ENCODE measurements at regions not wholly inside any gene's neighbourhood (a gene's known extent, or its start where the extent isn't known, plus 50 kb on each side); places are given as distances from the start of the nearest gene placed in this dataset.

DNA sequence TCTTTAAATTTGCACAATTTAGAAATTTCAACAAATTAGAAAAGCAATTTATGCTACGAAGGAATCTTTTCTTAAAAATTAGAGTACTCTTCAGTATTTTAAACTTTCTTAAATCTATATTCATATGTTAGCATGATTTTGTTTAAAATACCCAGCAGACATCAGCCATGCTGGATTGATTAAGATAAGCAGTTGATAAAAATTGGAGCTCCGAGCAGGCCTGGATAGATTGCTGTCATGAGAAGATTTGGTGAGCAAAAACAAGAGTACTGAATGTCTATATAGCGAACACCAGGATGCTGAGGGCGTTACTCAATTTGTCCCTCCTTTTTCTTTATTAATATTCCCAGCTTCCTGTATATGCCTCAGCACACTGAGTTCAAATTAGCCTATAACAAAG is 108.4 kb upstream of the SLC35B3 start:
- no peak for DNase-seq (ENCODE audit: low read depth in 3 of 3)

DNA sequence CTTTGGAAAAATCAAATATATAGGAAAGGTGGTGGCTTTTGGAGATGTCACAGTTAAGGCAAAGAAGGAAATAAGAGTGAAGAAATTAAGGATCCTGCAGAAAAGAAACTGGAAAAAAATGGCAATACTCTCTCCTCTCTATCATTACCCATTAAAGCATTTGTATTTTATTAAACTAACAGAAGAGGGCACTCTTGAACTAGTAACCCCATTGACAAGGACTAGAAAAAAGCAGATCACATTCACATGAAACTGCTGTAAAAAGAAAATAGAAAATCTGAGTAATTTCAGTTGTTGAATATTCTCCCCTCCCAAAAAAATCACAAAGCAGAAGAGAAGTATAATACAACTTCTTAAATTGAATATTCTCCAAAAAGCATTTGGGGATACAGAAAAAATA is 104.1 kb upstream of the SLC35B3 start:
- no peak for DNase-seq (ENCODE audit: low read depth in 3 of 3)

DNA sequence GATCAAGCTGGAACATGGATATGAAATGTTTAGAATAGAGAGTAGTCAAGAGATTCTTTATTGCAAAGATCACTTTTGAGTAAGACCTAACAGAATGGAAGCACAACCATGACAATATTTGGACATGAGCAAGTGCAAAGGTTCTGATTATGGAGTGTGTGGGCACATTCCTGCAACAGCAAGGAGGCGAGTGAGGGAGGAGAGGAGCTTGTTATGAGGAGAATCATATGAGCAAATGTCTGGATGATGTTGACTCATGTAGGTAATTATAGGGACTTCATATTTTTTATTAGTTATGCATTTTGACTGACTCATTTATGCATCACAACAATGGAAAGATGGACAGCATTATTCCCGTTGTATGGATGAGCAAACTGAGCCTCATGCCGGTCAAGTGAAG is 100.8 kb upstream of the SLC35B3 start:
- no peak for DNase-seq (ENCODE audit: low read depth in 3 of 3)

DNA sequence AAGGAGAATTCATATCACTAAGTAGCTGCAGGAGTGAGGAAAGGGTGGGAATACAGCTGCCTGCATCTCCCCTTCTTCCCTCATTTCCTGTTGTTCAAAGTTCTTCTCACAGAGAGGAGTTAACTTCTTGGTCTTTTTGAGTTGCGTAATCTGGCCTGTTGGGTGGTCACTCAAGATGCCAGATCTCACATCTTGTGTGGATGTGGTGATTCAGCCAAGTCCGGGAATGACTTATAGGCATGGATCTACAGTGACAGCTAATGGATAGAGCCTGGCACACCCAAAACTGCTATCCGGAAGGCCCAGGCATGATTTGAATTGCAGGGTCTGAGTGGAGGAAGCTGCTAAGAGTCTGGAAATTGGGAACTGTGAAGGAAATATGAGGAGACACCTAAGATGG is 100.2 kb upstream of the SLC35B3 start:
- DNase-seq (ENCODE audit: low read depth in 3 of 3), result no peak

DNA sequence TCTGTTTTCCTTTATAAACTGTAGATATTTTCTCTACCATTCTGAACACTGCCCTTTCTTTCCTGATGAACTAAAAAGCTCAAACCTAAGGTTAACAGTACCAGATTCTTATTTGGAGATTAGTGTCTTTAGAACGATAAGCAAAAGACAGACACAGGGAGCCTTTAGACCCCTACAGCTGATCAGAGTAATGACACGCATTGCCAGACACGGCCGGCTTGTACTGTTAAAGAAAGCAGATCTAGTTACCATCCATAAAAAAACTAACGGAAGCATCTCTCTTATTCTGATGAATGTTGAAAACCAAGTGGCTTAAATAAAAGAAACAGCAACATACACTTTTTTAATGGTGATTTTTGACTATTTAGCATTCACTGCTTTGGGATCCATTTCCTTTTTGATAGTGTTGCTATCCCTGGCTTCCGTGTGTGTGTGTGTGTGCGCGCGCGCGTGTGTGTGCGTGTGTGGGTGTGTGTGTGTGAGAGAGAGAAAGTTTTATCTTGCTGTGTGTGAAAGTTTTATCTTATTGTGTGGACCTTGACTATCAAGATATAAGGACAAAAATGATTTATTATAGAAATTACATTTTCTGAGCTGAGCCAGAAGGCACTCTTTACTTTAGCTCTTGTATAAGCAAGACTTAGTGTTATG is 95.6 kb upstream of the SLC35B3 start:
- no peak for DNase-seq (ENCODE audit: low read depth in 3 of 3)

DNA sequence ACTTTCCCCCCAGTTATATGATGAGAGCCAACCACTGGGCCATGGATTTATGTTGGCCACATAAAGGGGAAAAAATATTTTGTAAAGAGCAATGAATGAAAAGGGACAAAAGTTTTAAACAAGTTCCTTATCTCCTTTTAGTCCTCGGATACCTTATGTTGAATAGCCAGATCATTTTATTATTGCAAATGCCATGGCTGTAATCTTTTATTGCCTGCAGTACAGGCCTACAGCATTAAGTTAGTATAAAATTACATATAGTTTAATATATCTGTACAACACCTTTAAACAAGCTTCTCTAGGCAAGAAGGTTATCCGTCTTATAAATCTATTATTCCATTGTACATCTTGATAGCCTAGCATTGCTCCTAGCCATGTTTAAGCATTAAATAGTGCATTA is 93.9 kb upstream of the SLC35B3 start:
- DNase-seq (ENCODE audit: low read depth in 3 of 3), result no peak

DNA sequence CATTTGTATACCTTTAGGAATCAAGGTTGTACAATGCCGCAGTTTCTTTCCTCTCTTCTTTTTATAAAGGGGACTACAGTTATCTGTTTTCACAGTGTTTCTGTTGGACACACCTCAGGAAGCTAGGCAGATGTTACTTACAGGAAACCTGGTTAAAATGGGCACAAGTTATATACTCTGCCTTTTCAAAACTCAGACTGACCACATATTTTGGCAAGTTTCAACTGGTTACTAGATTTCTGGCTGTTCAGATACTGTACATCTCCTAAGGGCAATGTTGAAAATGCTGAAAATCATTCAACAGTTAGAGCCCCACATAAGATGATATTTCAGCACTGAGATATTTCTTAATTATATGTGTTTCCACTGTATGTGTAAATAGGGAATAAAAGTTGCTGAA is 92.5 kb upstream of the SLC35B3 start:
- no peak for DNase-seq (ENCODE audit: low read depth in 3 of 3)

DNA sequence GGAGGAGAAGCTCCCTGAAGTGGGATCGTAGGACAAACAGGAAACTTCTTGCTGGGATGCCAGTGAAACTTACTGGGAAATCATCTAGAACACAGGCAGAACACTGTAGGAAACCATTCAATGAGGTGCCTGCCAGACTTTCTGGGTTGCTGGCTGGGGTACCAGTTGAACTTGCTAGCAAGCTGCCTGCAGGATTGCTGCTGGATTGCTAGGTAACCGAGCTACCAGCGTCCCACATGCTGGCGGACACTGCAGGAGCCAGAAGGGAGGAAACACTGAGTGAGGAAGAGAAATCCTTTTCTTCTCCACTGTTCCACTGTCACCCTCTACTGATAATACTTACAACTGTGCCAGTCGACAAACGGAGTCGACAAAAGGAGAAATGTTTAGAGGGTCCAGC is 91.3 kb upstream of the SLC35B3 start:
- DNase-seq (ENCODE audit: low read depth in 3 of 3), result no peak

DNA sequence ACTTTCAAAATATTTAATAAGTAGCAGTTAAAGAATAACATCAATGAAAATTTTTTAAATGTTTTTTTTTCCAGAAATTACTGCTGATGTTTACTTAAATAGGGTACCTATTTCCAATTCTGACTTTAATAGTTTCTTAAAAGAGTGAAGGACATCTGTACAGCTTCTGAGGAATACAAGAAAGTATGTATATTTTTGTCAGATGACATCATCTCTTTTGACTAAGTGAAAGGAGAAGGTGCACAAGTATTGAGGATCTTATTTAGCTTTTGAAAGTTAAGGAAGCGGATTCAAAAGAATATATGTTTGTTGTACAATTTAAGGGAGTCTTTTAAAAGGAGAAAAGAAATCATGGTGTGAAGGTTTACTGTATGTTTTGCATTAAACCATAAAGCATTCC is 90.0 kb upstream of the SLC35B3 start:
- no peak for DNase-seq (ENCODE audit: low read depth in 3 of 3)

DNA sequence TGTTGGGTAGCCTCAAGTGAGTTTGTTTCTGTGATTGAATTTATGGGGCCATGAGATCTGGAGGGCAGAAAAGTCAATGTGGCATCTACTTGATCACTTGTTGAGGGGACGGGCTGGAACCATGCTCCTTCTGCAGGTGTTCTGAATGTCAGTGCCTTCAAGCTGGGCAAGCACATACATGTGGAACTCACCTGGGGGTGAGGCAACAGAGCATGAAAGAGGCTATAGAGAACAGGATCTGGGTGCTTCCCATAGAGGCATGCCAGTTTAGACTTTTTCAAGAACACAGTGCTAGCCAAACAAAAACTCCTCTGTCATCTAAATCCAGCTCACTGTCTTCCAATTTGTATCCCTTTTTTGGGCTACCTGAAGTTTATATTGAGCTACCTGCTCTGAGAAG is 77.8 kb upstream of the SLC35B3 start:
- DNase-seq (ENCODE audit: low read depth in 3 of 3), result no peak

DNA sequence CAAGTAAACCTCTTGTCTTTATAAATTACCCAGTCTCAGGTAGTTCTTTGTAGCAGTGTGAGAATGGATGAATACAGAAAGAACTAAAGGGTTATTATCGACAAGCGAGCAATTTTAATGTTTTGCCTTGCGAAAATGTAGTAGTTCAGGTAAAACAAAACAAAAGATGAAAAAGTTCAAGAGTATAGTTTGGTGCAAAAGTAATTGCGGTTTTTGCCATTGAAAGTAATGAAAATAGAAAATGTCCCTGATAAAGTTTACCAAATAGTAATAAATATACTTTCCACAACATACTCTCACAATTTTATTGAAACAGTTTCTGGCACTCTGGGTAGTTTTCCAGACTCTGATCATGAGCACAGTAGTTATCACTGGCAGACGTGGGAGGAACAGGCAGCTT is 71.9 kb upstream of the SLC35B3 start:
- DNase-seq (ENCODE audit: low read depth in 3 of 3), result no peak

DNA sequence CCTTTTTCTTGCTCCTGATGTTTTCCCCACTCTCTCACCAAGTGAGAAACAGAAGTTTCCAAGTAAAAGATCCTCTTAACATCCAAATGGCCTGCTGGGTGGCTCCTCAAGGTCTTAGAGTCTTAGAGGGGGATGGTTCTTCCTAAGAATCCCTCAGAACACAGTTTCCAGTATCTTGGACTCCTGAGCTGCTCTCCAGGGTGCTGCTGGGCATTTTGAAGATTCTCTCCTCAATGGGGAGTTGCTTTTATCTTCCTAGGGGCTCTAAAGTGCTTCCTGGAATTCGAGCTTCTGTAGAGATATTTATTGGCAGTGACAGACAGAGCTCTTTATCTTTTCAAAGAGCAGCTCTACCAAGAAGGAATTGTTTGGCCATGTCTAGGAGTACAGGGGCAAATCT is 70.8 kb upstream of the SLC35B3 start:
- DNase-seq (ENCODE audit: low read depth in 3 of 3), result no peak

DNA sequence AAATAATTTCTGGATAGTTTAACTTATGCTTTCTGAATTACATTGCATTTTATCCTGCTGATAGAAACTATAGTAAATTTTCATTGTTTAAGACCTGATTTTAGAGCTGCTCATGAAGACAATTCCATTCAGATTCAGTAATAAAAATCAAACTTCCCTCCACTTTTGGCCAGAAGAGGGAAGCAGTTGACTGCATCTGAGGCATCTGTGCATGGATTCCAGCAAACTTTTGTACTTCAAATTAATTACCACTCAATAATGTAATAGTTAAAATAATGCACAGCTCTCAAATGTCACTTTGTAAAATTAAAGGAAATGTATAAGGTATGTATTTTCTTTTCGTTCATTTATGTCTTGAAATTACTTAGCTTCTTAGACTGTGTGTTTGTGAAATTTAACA is 64.2 kb upstream of the SLC35B3 start:
- no peak for DNase-seq (ENCODE audit: low read depth in 3 of 3)

DNA sequence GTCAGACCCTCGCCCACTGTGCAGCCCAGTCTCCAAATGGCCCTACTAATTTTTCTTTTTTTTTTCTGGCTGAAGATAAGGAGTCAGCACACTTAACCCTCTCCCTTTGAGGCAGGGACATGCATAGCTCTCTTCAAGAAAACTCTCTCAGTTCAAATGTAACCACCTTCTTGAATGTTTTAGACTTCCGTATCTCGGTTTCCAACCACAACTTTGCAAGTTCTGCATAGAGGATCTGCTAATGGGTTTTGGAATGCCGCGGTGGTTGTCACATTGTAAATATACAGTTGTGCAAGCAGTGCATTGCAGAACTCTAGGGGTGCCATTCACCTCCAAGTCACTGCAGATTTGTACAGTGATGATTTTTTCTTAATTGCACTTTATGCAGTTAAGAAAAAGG is 59.4 kb upstream of the SLC35B3 start:
- DNase-seq (ENCODE audit: low read depth in 3 of 3), result no peak

DNA sequence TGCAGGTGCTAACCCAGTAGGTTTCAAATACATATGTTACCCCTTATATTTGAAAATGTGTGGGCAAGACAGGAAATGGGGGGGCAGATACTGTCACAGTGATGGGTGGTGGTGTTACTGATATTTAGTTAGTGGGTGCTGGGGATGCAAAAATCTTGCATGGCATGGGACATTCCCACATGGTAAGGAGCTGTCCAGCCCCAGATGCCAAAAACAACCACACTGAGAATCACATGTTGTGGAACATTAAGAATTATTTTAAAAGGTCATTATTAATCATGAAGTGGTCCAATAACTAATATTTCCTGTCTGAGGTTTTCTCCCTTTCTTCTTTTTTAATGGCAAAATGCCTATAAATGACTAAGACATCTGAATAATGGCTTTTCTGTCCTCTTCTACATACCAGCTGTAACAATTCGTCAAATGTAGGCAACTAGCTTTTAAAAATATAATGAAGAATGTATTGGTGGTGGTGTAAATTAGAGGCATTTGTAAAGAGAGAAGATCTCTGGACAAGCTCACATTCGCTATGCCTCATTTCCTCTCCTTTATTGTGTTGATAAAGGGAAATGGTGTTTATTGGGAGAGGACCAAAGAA is 57.3 kb upstream of the SLC35B3 start:
- no peak for DNase-seq (ENCODE audit: low read depth in 3 of 3)
